ENCODE measurements at regions not wholly inside any gene's neighbourhood (a gene's known extent, or its start where the extent isn't known, plus 50 kb on each side); places are given as distances from the start of the nearest gene placed in this dataset.

GRCh38 chr14:22105624-22106006 lies 432.0 kb upstream of the OR4E1 start:
- TF ChIP-seq POLR2A (IDR thresholded peaks at IDR 0.05), result no peak
- no peak for TF ChIP-seq CTCF (IDR thresholded peaks at IDR 0.05)
